GM18502 (cell line): ENCODE measurements at regions not wholly inside any gene's neighbourhood (a gene's known extent, or its start where the extent isn't known, plus 50 kb on each side); places are given as distances from the start of the nearest gene placed in this dataset.

ENCODE experiments used
- ATAC-seq: cut with Tn5 transposase; IDR thresholded peaks from one replicate; pipeline ENCODE4 v1.9.1; 2021; ENCODE audit warnings: mild to moderate bottlenecking; ENCODE audit not compliant: unreplicated experiment, poor library complexity

DNA sequence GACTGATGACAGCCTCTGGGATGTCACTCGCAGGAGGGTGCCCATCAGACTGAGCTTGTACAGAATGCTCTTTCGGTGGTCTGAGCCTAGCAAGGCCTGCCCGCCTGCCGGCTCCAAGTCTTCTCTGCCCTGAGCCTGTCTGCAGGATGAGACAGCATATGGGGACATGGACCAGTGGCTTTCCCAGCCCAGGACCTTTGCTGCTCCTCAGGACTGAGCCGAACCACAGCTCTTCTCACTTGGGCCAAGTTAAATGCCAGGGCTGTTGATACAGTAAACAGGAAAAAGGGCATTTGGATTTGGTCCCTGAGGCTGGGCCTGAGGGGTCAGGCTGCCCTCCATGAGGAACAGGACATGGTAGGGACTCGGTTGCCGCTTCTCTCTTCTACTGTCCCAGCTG, 64.3 kb upstream of the EPS8L3 start:
- ATAC-seq, result no peak

- ATAC-seq, result no peak
These were observed 63.7 kb upstream of the EPS8L3 start for GRCh38 chr1:109827466-109827865.

- ATAC-seq, result no peak
These were observed 63.2 kb upstream of the EPS8L3 start for GRCh38 chr1:109826930-109827349.

GRCh38 chr1:109826446-109826845, 62.7 kb upstream of the EPS8L3 start:
- no peak for ATAC-seq

DNA sequence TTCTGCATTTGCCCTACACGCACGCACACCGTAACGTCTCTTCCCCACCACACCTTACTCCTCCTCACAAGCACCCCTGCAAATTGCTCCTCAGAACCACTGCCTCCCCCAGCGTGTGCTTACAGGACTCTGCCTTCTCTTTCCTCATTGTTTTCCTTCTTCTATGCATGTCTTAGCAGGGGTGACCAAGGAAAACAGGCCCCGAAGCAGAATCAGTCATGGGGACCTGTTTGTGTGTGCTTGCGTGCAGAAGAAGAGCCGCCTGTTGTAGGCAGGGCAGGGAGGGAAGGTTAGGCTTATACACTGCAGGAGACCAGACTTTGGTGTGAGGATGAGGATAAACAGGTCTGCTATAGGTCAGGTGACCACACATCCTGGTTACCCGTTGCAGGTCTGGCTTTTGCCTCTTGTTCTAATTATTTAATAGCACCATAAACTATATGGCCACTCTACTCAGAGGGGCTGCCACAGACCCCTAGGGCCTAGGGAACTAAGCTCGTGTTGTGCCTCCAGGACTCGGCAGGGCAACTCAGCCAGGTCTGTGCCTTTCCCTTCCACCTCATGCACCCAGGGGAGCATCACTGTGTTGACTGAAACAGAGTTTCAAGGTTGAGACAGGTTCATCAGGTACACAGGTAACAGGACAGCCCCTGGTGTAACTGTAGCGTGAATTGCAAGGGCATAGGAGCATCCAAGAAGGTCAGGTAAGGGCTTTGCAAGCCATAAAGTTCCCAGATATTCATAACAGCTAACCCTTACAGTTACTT, 60.8 kb upstream of the EPS8L3 start:
- ATAC-seq, result no peak

DNA sequence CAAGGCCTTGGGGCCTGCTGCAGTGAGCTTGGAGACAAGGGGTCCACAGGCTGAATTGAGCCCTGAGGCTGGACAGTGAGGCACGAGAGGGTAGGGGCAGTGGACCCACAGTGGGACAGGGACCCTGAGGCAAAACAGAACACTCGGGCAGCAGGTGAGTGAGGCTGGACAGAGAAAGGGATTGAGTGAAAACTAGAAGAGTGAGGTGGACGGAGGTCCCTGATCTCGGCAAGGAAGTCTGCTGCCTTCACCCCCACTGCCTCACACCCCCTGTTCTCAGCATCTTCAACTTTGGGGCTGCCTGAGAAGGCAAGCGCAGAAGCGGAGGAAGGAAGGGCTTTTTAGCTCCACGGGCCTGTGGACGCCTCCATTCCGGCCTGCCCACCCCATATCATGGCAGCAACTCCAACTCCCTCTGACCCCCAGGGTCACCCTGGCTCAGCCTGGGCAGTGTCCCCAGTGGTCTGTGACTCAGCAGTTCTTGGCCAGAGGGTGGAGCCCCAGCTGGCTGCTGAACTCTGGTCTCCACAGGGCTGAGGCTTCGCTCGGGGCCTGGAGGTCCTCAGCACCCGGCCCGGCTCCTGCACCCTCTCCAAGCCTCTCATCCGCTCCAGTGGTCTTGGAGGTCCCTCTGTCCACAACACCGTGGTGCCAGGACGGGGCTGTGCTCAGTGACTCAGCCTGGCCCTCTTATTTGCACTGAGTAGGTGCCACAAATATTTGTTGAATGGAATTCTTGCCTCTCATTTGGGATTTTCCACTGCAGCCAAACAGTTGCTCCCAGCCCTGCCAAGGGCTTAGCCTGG, 60.0 kb upstream of the EPS8L3 start:
- ATAC-seq, result no peak

GRCh38 chr1:109822749-109823542, 59.2 kb upstream of the EPS8L3 start:
- no peak for ATAC-seq

- ATAC-seq, result no peak
These were observed 58.4 kb upstream of the EPS8L3 start for GRCh38 chr1:109821831-109822745.

GRCh38 chr1:109821221-109821669, 57.5 kb upstream of the EPS8L3 start:
- no peak for ATAC-seq

- no peak for ATAC-seq
These were observed 56.2 kb upstream of the EPS8L3 start for GRCh38 chr1:109819906-109820305.

- no peak for ATAC-seq
These were observed 55.5 kb upstream of the EPS8L3 start for GRCh38 chr1:109818988-109819764.

GRCh38 chr1:109818271-109818987, 54.7 kb upstream of the EPS8L3 start:
- ATAC-seq, result no peak

GRCh38 chr1:109817881-109818270, 54.2 kb upstream of the EPS8L3 start:
- ATAC-seq, result no peak

DNA sequence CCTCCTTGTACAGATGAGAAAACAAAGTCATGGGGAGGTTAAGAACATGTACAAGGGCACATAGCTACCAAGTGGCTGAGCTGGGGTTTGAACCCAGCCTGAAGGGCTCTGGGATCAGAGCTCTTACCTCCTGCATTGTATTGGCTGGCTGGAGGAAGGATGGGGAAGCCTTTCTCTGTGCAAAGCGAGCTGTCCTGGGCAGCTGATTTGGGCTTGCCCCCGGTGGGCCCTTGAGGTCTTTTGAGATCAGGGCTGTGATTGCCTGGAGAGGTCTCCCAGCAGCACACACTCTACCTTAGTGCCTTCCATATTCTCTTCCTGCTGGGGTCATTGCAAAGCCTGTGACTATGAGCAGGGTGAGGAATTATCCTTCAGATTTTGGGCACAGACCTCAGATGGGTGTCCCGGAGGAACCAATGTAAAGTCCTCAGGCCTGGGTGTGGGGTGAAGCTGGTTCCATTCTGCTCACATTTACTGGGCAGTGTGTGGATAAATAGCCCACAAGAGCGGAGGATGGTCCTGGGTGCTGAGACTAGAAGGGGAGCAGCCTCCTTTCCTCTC, 53.3 kb upstream of the EPS8L3 start:
- ATAC-seq, result peak; percentile 9

DNA sequence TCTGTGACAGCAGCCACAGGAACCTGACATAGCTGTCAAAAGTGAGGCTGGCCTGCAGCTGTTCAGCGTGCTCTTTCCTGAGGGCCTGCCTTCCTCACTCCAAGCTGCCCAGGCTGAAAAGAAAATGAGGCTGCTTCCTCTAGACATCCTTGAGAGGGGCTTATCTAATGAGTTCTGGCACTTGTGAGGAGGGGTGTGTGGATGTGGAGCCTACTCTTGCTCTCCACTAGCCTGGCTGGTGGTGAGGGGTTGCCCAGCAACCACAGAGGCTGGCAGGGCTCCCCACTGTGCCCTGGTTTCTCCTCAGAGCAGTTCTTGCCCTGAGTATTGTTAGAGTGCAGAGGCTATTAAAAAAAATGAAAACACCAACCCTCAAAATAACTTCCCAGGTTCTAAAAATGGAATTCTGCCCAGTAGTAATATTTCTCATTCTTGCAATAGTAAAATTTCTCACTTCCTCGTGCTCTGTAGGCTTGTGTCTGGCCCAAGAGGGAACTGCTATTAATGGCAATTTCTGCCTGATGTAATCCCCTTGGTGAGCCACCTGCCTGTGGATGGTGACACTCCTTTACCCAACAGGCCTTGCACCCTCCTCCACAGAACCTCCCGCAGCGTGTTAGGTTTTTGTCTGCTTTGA, 52.6 kb upstream of the EPS8L3 start:
- ATAC-seq, result peak; percentile 93

DNA sequence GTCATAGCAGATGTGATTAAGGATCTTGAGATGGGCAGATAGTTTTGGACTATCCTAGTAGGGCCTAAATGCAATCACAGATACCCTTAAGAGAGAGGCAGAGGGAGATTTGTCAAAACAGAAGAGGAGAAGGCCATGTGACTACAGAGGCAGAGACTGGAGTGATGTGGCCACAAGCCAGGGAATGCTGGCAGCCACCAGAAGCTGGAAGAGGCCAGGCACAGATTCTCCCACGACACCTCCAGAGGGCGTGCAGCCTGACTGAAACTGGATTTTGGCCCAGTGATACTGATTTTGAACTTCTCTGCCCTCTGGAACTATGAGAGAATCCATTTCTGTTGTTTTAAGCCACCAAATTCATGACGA, 52.1 kb upstream of the EPS8L3 start:
- no peak for ATAC-seq

GRCh38 chr1:109814993-109815786, 51.5 kb upstream of the EPS8L3 start:
- ATAC-seq, result no peak
